Upper lobe of right lung (tissue), 1 donor: ENCODE measurements at regions not wholly inside any gene's neighbourhood (a gene's known extent, or its start where the extent isn't known, plus 50 kb on each side); places are given as distances from the start of the nearest gene placed in this dataset.

ENCODE experiments used
- ATAC-seq: fragments of 200-7000 bp; cut with Tn5 transposase; one replicate; pipeline ENCODE4 v1.9.1; 2020; ENCODE audit warnings: mild to moderate bottlenecking, moderate library complexity
- DNase-seq: peaks from one replicate; pipeline ENCODE4 v3.0.0-alpha.2; 2020
- H3K27ac ChIP-seq: fragments of 200-600 bp; one replicate; pipeline ENCODE4 v1.8.0; 2022
- H3K27me3 ChIP-seq: fragments of 200-600 bp; one replicate; pipeline ENCODE4 v1.8.0; 2022; ENCODE audit warnings: mild to moderate bottlenecking
- H3K36me3 ChIP-seq: fragments of 200-600 bp; one replicate; pipeline ENCODE4 v1.8.0; 2022
- H3K4me1 ChIP-seq: fragments of 200-600 bp; one replicate; pipeline ENCODE4 v1.8.0; 2022
- H3K4me3 ChIP-seq: fragments of 200-600 bp; one replicate; pipeline ENCODE4 v1.8.0; 2022; ENCODE audit warnings: mild to moderate bottlenecking
- H3K9me3 ChIP-seq: fragments of 200-600 bp; one replicate; pipeline ENCODE4 v1.8.0; 2022
- intact Hi-C: fragments of 100-400 bp; cut with DNase I; formaldehyde crosslinking; loops from one replicate; pipeline ENCODE4 v1.11.0; 2022
- TF ChIP-seq, protein P1 (sequence below): fragments of 200-600 bp; IDR thresholded peaks from one replicate; pipeline ENCODE4 v1.8.0; 2022; ENCODE audit warnings: antibody characterized with exemption
- donor health status: DM: no; HTN: yes; CAD: no; lungs with severe emphysema.

DNA sequence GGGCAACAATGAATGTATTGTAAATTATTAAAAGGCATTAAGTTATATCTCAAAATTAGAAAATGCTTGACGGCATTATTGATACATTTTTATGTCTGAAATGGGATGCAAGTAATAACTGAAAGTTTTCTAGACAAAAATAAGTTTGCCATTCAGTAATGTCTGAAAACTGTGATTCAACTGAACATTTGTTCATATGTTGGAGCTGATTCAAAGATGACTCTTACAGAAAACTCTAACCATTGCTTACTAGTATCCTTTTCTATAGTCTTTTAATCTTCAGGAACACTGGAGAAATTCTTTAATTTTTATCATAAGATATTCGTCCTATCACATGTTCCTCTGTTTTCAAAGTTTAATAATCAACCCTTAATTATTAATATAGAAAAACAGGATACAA lies 71.1 kb upstream of the TFEC start:
- intact Hi-C loops = no loop called here
- ATAC-seq = no peak

DNA sequence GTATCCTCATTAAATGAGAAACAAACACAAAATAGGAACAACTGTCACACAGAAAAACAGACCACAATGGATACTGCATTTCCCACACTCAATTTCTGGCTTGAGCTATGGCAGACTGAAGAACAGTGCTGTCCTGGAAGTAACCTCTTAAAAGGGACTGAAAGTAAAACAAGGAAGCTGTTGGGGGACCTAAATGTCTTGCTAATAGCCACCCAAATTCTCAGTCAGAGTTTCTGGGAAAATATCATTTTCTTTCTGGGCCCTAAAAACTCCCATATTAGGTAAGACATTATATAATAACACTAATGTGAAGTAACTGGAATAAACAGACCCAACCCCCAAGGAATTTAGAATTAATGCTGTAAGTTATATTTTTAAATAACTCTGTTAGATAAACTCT lies 80.9 kb upstream of the TFEC start:
- Histone ChIP-seq H3K9me3 (no peaks in the 10 kb centered on the region), H3K4me3 (no peak overlapping the region), H3K27ac (no peak overlapping the region), H3K4me1 (no peaks in the 10 kb centered on the region), H3K27me3 (no peaks in the 10 kb centered on the region), H3K36me3 (no peaks in the 10 kb centered on the region)
- DNase-seq (no peak), ATAC-seq (no peak)
- intact Hi-C loops = no loop called here
- TF ChIP-seq, protein P1, sequence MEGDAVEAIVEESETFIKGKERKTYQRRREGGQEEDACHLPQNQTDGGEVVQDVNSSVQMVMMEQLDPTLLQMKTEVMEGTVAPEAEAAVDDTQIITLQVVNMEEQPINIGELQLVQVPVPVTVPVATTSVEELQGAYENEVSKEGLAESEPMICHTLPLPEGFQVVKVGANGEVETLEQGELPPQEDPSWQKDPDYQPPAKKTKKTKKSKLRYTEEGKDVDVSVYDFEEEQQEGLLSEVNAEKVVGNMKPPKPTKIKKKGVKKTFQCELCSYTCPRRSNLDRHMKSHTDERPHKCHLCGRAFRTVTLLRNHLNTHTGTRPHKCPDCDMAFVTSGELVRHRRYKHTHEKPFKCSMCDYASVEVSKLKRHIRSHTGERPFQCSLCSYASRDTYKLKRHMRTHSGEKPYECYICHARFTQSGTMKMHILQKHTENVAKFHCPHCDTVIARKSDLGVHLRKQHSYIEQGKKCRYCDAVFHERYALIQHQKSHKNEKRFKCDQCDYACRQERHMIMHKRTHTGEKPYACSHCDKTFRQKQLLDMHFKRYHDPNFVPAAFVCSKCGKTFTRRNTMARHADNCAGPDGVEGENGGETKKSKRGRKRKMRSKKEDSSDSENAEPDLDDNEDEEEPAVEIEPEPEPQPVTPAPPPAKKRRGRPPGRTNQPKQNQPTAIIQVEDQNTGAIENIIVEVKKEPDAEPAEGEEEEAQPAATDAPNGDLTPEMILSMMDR = no peak

More for the DNA sequence above, 71.1 kb upstream of the TFEC start:
- H3K27ac ChIP-seq = no peak overlapping the region
- no peak for DNase-seq
- no peak overlapping the region for H3K4me3 ChIP-seq
- no peaks in the 10 kb centered on the region for H3K27me3 ChIP-seq
- no peaks in the 10 kb centered on the region for H3K9me3 ChIP-seq
- no peaks in the 10 kb centered on the region for H3K4me1 ChIP-seq
- TF ChIP-seq, protein P1 = no peak
- H3K36me3 ChIP-seq = no peaks in the 10 kb centered on the region

DNA sequence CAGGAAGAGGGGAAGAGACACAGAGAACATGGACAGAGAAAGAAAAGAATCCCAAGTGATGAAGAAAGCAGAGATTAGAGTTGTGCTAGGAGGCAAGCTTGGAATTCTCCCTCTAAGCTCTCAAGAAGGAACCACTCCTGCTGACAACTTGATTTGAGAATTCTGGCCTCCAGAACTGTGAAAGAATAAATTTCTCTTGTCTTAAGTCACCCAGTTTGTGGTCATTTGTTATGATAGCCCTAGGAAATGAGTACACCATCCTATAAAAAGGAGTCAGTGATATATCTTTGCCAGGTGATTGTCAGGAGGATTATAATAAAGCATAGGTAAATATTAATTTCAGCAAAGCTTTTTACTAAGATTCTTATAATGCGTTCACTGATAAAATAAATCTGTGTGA lies 82.7 kb upstream of the TFEC start:
- intact Hi-C loops = no loop called here
- Histone ChIP-seq H3K4me1 (no peaks in the 10 kb centered on the region), H3K9me3 (no peaks in the 10 kb centered on the region), H3K36me3 (no peaks in the 10 kb centered on the region), H3K4me3 (no peak overlapping the region), H3K27me3 (no peaks in the 10 kb centered on the region), H3K27ac (no peak overlapping the region)
- no peak for ATAC-seq
- DNase-seq = no peak
- TF ChIP-seq, protein P1 = no peak

DNA sequence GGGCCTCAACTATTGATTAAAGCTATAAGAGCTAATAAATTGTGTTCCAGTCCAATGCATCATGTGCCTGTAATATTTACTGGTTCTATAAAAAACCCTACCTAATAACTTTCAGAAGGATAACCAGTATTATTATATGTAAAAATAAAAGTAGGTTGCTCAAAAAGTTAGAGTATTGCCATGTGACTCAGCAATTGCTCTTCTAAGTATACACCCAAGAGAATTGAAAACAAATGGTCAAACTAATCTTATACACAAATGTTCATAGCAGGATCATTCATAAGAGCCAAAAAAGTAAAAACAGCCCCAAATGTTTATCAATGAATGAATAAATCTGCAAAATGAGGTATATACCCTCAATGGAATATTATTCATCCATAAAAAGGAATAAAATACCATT lies 89.5 kb upstream of the TES start:
- ATAC-seq = no peak
- H3K4me3 ChIP-seq = no peak overlapping the region
- TF ChIP-seq, protein P1 = no peak

DNA sequence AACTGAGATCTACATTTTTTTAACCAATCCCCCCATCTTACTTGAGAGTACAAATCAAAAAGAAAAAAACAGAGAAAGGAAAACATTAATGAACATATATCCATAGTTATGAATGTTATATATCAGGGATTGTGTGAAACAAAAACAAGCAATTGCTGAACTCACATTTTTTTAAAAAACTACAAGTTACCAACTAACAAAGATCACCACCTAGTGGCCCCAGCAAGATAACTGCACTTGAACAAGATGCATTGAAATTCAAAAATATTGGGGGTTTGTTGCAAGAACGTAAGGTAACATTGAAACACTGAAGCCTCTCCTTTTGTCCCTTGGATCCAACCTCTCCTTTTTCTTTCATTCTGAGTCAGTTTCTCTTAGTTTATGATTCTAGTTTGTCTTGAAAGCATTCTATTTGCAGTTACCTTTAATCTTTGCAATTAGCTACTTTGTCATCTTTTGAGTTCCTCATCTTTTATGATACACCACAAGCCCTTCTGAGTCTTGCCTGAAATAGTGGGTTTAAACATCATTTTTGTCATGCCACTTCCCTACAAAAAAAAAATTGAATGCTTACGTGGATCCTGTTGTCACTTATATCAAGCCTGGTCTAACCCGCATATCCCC lies 87.3 kb upstream of the TES start:
- H3K4me3 ChIP-seq = no peak overlapping the region
- intact Hi-C loops = no loop called here
- ATAC-seq (no peak), DNase-seq (no peak)
- no peaks in the 10 kb centered on the region for H3K27me3 ChIP-seq
- TF ChIP-seq, protein P1 = peak; percentile 66
- H3K36me3 ChIP-seq = no peaks in the 10 kb centered on the region
- H3K4me1 ChIP-seq = no peaks in the 10 kb centered on the region
- no peak overlapping the region for H3K27ac ChIP-seq
- no peaks in the 10 kb centered on the region for H3K9me3 ChIP-seq

More for the DNA sequence above, 89.5 kb upstream of the TES start:
- Histone ChIP-seq H3K36me3 (no peaks in the 10 kb centered on the region), H3K9me3 (no peaks in the 10 kb centered on the region), H3K27ac (no peak overlapping the region), H3K4me1 (no peaks in the 10 kb centered on the region), H3K27me3 (no peaks in the 10 kb centered on the region)
- intact Hi-C loops = no loop called here
- no peak for DNase-seq

DNA sequence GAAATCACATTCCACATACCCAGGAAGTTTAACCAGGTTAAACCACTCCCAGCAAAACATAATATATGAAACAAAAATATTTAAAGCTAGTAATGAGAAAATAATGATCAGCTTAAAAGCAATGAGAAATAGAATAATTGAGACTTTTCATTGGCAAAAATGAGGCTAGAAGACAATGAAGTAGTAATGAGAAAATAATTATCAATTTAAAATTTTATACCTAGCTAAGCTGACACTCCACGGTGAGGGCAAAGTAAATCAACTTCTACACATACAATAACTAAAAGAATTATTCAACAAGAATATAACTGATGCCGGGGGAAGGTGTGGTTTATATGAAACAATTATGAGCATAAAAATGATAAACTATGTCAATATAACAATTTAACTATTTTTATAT lies 82.2 kb upstream of the TES start:
- no peak for ATAC-seq
- H3K4me1 ChIP-seq = no peaks in the 10 kb centered on the region
- no peaks in the 10 kb centered on the region for H3K36me3 ChIP-seq
- no peaks in the 10 kb centered on the region for H3K27me3 ChIP-seq
- no peak overlapping the region for H3K4me3 ChIP-seq
- intact Hi-C loops = no loop called here
- TF ChIP-seq, protein P1 = no peak
- DNase-seq = no peak
- H3K27ac ChIP-seq = no peak overlapping the region
- no peaks in the 10 kb centered on the region for H3K9me3 ChIP-seq
